ENCODE measurements at regions not wholly inside any gene's neighbourhood (a gene's known extent, or its start where the extent isn't known, plus 50 kb on each side); places are given as distances from the start of the nearest gene placed in this dataset.

DNA sequence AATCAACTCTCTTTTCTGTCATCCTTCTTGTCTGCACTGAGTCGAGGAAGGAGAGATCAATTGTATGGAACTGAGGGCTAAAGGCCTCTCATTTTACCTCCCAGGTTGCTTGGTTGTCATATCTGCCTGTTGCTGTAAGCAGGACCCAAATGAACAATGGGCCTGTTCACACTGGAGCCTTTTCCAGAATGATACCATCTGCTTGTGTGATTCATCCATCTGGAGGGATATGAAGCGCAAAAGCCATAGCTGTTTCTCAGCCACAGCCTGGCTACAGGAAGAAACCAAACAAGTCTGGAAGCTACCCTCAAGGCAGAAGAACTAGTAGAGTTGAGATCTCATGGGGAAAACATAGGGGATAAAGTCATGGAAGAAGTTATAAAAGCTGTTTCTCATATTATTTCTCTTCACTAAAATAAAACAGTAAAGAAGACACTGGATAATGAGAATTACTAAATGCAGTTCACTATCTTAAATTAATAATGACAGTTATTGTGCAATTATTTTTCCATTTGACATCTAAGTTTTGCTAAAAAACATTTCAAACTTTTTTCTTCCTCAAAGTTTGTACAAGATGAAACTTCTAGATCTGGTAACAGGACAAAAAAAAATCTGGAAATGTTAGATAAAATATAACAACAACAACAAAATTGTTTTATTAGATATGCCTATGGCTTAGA is 106.3 kb downstream of the SPTSSA start:
- TF ChIP-seq, protein P1, sequence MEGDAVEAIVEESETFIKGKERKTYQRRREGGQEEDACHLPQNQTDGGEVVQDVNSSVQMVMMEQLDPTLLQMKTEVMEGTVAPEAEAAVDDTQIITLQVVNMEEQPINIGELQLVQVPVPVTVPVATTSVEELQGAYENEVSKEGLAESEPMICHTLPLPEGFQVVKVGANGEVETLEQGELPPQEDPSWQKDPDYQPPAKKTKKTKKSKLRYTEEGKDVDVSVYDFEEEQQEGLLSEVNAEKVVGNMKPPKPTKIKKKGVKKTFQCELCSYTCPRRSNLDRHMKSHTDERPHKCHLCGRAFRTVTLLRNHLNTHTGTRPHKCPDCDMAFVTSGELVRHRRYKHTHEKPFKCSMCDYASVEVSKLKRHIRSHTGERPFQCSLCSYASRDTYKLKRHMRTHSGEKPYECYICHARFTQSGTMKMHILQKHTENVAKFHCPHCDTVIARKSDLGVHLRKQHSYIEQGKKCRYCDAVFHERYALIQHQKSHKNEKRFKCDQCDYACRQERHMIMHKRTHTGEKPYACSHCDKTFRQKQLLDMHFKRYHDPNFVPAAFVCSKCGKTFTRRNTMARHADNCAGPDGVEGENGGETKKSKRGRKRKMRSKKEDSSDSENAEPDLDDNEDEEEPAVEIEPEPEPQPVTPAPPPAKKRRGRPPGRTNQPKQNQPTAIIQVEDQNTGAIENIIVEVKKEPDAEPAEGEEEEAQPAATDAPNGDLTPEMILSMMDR (conservative IDR thresholded peaks at IDR 0.05): no peak
- TF ChIP-seq EZH2 (IDR thresholded peaks at IDR 0.05; ENCODE audit: low read depth): no peak
